SHP77 (cell line): ENCODE measurements at regions not wholly inside any gene's neighbourhood (a gene's known extent, or its start where the extent isn't known, plus 50 kb on each side); places are given as distances from the start of the nearest gene placed in this dataset.

ENCODE experiments used
- DNase-seq, 2 experiments: peaks; one replicate each; lab custom pipeline; 2025; lab: John Stamatoyannopoulos, UW

DNA sequence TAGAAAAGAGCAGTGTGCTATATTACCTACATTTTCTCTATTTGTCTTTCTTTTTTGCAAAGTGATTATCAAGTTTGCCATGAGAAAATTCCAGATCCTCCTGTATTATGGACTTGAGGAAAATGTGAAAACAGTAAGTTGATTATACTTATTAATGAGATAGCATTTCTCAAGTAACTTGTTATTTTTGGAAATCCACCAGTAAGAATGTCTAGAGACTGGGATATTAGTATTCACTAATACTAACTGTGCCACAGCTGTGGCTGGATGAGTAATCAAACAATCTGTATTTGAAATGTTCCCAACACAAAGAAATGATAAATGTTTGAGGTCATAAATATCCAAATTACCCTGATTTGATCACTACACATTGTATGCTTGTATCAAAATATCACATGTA, 147.0 kb upstream of the CTSO start:
- no peak for DNase-seq

DNA sequence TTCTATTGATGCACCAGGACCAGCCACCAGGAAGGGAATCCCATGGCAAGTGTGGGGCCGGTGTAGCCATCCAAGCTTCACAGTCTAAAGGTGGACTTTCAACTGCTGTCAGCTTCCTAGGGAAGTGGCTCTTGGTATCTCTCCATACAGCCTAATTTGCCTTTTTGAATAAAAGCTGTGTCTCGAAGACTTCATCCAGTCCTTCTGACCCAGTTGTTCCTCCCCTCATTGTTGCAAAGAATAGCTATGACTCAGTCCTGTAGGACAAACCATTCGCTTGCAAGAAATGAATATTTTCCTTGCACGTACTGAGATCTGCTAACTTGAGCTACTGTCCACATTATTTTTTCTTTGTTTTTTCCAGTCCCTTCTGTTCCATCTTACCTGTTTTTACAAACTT, 145.1 kb upstream of the CTSO start:
- no peak for DNase-seq

DNA sequence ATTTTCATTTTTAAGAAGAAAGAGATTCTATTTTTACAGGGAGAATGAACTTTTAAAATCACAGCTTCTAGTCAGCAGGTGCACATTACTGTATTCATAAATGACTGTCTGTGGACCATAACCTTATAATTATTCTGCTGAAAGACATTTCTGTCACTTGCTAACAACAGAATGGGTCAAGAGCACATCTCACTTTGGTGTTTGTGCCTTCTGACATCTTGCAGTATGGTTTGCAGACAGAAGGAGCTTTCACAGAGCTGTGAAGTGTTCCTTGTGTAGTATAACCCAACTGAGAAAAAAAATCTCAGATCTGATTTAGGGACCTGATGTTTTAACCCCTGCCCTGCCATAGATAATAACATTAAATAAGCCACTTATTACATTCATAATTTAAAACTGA, 131.4 kb upstream of the CTSO start:
- DNase-seq = no peak

DNA sequence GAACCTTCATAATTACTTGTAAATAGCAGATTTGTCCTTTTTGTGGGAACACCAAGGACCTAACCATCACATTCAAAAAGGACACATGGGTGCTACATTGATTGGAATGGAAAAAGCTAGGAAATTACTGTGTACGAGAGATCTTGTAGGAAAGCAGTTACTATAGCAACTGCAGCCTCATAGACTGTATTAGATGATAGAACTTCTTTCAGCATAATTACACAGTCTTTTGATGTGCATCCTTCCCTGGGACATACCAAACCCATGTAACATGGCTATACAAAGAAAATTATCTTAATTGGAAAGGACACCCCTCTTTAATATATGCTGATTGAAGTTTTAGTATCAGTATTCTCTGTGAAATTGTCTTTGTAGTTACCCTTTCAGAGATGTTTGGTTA, 130.7 kb upstream of the CTSO start:
- no peak for DNase-seq

DNA sequence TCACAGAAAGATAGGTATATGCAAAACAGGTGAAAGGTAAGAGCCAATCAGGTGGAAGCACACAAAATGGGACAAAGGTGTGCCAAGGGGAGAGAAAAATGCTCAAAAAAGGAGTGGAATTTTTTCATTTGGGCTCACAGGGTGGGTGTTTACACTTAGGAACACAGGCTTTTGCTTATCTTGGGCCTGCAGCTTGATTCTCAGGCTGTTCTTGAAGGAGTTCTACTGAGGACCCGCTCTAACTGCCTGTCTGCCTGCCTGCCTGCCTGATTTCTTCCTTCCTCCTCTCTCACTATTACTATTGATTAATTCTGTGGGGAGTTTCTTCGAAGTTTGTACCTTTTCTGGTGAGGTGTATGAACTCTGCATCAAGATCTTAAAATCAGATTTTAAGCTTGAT, 120.3 kb upstream of the CTSO start:
- DNase-seq = no peak

- DNase-seq = no peak
Observed at GRCh38 chr4:156060661-156061060, 107.0 kb upstream of the CTSO start.

GRCh38 chr4:156053174-156053573, 99.5 kb upstream of the CTSO start:
- DNase-seq = no peak

DNA sequence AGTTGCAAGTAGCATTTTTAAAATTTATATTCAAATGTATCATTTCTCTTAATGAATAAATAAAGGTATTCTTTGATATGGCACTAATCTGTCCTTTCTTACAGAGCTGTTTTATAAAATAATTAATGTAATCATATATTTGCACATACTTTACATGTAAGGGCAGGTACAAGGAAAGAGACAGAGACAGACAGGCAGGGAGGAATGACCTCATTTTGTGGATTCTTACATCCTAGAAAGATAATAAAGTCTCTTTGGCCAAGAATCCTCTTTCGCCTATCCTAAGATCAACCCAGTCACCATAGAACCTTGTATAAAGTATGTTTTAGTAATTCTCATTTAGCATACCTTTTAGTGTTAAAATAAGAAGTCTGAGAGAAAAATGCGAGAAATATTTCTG, 98.5 kb upstream of the CTSO start:
- DNase-seq = no peak

GRCh38 chr4:156038772-156039171, 85.1 kb upstream of the CTSO start:
- peak; percentile 4 to 19 for DNase-seq

- no peak for DNase-seq
Observed at GRCh38 chr4:156036496-156036895, 82.8 kb upstream of the CTSO start.

DNA sequence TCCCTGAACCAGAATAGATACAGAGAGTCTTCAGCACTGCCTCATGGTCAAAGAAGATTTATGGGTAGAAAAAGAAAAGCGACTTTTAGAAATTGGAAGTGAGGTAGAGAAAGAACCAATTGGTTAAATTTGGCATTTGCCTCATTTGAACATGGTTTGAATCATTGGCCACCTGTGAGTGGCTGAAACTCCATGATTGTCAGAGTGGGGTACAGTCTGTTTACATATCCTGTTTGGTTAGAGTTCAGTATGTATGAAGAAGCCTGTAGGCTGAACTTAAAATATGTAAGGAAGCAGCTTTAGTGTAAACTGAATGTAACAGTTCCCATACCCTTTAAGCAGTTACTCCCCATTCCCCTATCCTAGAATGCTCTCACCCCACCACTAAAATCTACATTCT, 76.0 kb upstream of the CTSO start:
- DNase-seq = no peak

- DNase-seq = no peak
Observed at GRCh38 chr4:156021298-156021697, 67.6 kb upstream of the CTSO start.

GRCh38 chr4:156019246-156019645, 65.6 kb upstream of the CTSO start:
- DNase-seq = no peak

DNA sequence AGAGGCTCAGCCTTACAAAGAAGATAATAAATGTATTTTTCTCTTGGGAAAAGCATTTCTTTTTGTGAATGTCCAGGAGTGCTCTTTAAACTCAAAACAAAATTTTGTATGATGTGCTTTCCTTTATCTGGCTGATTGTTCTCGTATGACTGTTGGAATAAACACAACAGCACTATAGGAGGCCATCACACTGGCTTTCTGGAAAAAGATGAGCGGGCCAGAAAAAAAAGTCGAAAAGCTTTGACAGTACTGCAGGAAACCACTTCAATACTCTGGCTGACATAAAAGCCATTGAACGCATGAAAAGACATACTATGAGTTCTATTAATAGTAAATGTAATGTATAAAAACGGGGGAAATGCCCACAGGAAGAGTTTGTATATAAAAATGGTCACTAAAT, 64.7 kb upstream of the CTSO start:
- no peak for DNase-seq

DNA sequence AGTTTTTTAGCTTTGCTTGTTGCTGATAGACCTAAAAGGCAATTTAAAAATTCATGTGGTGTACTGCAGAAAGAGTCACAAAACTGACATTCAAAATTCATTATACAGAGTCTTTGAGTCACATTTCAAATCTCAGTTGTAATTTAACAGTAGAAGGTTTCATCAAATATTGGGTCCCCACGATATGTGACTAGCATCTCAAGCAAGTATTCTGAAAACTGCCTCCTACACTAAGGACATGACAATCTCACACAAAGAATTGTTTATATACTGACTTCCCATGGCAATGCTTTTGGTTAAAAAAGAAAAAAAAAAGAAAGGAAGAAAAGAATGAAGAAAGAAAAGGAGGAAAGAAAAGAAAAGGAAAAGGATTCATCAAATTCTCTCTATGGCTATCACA, 62.1 kb upstream of the CTSO start:
- no peak for DNase-seq

GRCh38 chr4:156006192-156006591, 52.5 kb upstream of the CTSO start:
- no peak for DNase-seq
